ENCODE measurements at regions not wholly inside any gene's neighbourhood (a gene's known extent, or its start where the extent isn't known, plus 50 kb on each side); places are given as distances from the start of the nearest gene placed in this dataset.

GRCh38 chr4:175470131-175470530 is 341.9 kb downstream of the GPM6A start:
- FAIRE-seq = no peak
- no peaks in the 10 kb centered on the region for H3K79me2 ChIP-seq (ENCODE audit: control insufficient read depth, insufficient read depth, low read length)
- H3K4me1 ChIP-seq (ENCODE audit: control insufficient read depth, extremely low read depth, insufficient read depth, low read length) = no peaks in the 10 kb centered on the region
- H3K4me3 ChIP-seq (ENCODE audit: control insufficient read depth in 2 of 3, extremely low read depth in 1 of 3, insufficient read depth in 2 of 3, low read depth in 1 of 3, low read length in 3 of 3) = no peak overlapping the region
- no peak overlapping the region for H3K4me2 ChIP-seq (ENCODE audit: control insufficient read depth, extremely low read depth, insufficient read depth, low read depth, low read length)
- H3K9me1 ChIP-seq (ENCODE audit: control insufficient read depth, extremely low read depth, insufficient read depth, low read length) = no peaks in the 10 kb centered on the region
- H3K27me3 ChIP-seq (ENCODE audit: control insufficient read depth, extremely low read depth, insufficient read depth, low read length) = no peaks in the 10 kb centered on the region
- dilution Hi-C loops (cut with MboI; ENCODE audit: extremely low pct_ligation_motif_present, low sequenced_read_pairs) = no loop called here
- H3K9me3 ChIP-seq (ENCODE audit: control insufficient read depth, low read depth, low read length) = no peaks in the 10 kb centered on the region
- no peaks in the 10 kb centered on the region for H3K36me3 ChIP-seq (ENCODE audit: control insufficient read depth in 2 of 2, extremely low read depth in 1 of 2, insufficient read depth in 2 of 2, low read length in 2 of 2)
- H3K9ac ChIP-seq (ENCODE audit: control insufficient read depth, extremely low read depth, insufficient read depth, low read length) = no peak overlapping the region
- no peaks in the 10 kb centered on the region for H4K20me1 ChIP-seq (ENCODE audit: control insufficient read depth, extremely low read depth, insufficient read depth, low read length)
- H3K27ac ChIP-seq (ENCODE audit: control insufficient read depth, insufficient read depth, low read length) = no peak overlapping the region
- TF ChIP-seq CTCF (optimal IDR thresholded peaks at IDR 0.05 in 1 of 3, IDR thresholded peaks at IDR 0.05 in 1 of 3, conservative IDR thresholded peaks at IDR 0.05 in 1 of 3; ENCODE audit: extremely low read depth in 1 of 3, insufficient read depth in 2 of 3, low read length in 3 of 3) (no peak), EZH2 (IDR thresholded peaks at IDR 0.05; ENCODE audit: low read length) (no peak)
- H2AFZ ChIP-seq (ENCODE audit: control insufficient read depth, low read length) = no peak overlapping the region
- no peak for DNase-seq (ENCODE audit: low read depth, low spot score)

- H3K79me2 ChIP-seq (ENCODE audit: control insufficient read depth, insufficient read depth, low read length) = no peaks in the 10 kb centered on the region
- no peak overlapping the region for H3K4me3 ChIP-seq (ENCODE audit: control insufficient read depth in 2 of 3, extremely low read depth in 1 of 3, insufficient read depth in 2 of 3, low read depth in 1 of 3, low read length in 3 of 3)
- H3K4me1 ChIP-seq (ENCODE audit: control insufficient read depth, extremely low read depth, insufficient read depth, low read length) = no peaks in the 10 kb centered on the region
- no peaks in the 10 kb centered on the region for H3K36me3 ChIP-seq (ENCODE audit: control insufficient read depth in 2 of 2, extremely low read depth in 1 of 2, insufficient read depth in 2 of 2, low read length in 2 of 2)
- H4K20me1 ChIP-seq (ENCODE audit: control insufficient read depth, extremely low read depth, insufficient read depth, low read length) = no peaks in the 10 kb centered on the region
- FAIRE-seq (no peak), DNase-seq (ENCODE audit: low read depth, low spot score) (no peak)
- H3K9me3 ChIP-seq (ENCODE audit: control insufficient read depth, low read depth, low read length) = peaks cover 5% of the 10 kb centered on the region
- H2AFZ ChIP-seq (ENCODE audit: control insufficient read depth, low read length) = no peak overlapping the region
- dilution Hi-C loops (cut with MboI; ENCODE audit: extremely low pct_ligation_motif_present, low sequenced_read_pairs) = no loop called here
- no peak overlapping the region for H3K4me2 ChIP-seq (ENCODE audit: control insufficient read depth, extremely low read depth, insufficient read depth, low read depth, low read length)
- no peaks in the 10 kb centered on the region for H3K27me3 ChIP-seq (ENCODE audit: control insufficient read depth, extremely low read depth, insufficient read depth, low read length)
- H3K9me1 ChIP-seq (ENCODE audit: control insufficient read depth, extremely low read depth, insufficient read depth, low read length) = no peaks in the 10 kb centered on the region
- TF ChIP-seq CTCF (optimal IDR thresholded peaks at IDR 0.05 in 1 of 3, IDR thresholded peaks at IDR 0.05 in 1 of 3, conservative IDR thresholded peaks at IDR 0.05 in 1 of 3; ENCODE audit: extremely low read depth in 1 of 3, insufficient read depth in 2 of 3, low read length in 3 of 3) (no peak), EZH2 (IDR thresholded peaks at IDR 0.05; ENCODE audit: low read length) (no peak)
- no peak overlapping the region for H3K27ac ChIP-seq (ENCODE audit: control insufficient read depth, insufficient read depth, low read length)
- no peak overlapping the region for H3K9ac ChIP-seq (ENCODE audit: control insufficient read depth, extremely low read depth, insufficient read depth, low read length)
Observed at GRCh38 chr4:175480404-175480803, 331.7 kb downstream of the GPM6A start.

Measured in keratinocyte (primary cell).